Suprapubic skin (tissue), 4 donors: ENCODE measurements at regions not wholly inside any gene's neighbourhood (a gene's known extent, or its start where the extent isn't known, plus 50 kb on each side); places are given as distances from the start of the nearest gene placed in this dataset.

Source experiments
- DNase-seq, 2 donors: peaks; one replicate each; pipeline ENCODE4 v3.0.0-alpha.2; 2019; ENCODE audit warnings: low spot score in 2 of 2
- H3K27ac ChIP-seq: fragments of 200-600 bp; sonication (generic); one replicate; pipeline ENCODE4 v1.5.1; 2019
- H3K27me3 ChIP-seq: fragments of 200-600 bp; sonication (generic); one replicate; pipeline ENCODE4 v1.5.1; 2019
- H3K36me3 ChIP-seq: fragments of 200-600 bp; sonication (generic); one replicate; pipeline ENCODE4 v1.5.1; 2019
- H3K4me1 ChIP-seq: fragments of 200-600 bp; sonication (generic); one replicate; pipeline ENCODE4 v1.5.1; 2019
- H3K4me3 ChIP-seq: fragments of 200-600 bp; sonication (generic); one replicate; pipeline ENCODE4 v1.5.1; 2019; ENCODE audit warnings: mild to moderate bottlenecking
- H3K9me3 ChIP-seq: fragments of 200-600 bp; sonication (generic); one replicate; pipeline ENCODE4 v1.5.1; 2019
- CTCF ChIP-seq, 2 donors: fragments of 200-600 bp in 1 of 2; fragments of 450-650 bp in 1 of 2; sonication (generic) in 1 of 2; IDR thresholded peaks; one replicate each; pipeline ENCODE4 v1.5.1; 2016 to 2019; ENCODE audit warnings: antibody characterized with exemption in 2 of 2, mild to moderate bottlenecking in 1 of 2, moderate library complexity in 1 of 2
- EP300 ChIP-seq: sonication (generic); formaldehyde crosslinking; IDR thresholded peaks from one replicate; pipeline ENCODE4 v1.6.1; 2017; ENCODE audit warnings: antibody characterized with exemption
- POLR2A ChIP-seq, 2 donors: fragments of 450-650 bp; IDR thresholded peaks; one replicate each; pipeline ENCODE4 v1.6.1; 2017; ENCODE audit warnings: antibody characterized with exemption in 2 of 2, mild to moderate bottlenecking in 2 of 2, moderate library complexity in 2 of 2
- POLR2AphosphoS5 ChIP-seq, 3 donors: sonication (generic); formaldehyde crosslinking; IDR thresholded peaks; one replicate each; pipeline ENCODE4 v1.6.1; 2017; ENCODE audit warnings: antibody characterized with exemption in 3 of 3
- WGBS: methylation state at CpG from one replicate; pipeline ENCODE4 v1.1.5; 2018; 5-methylcytosine and 5-hydroxymethylcytosine counted together

GRCh38 chr2:43022896-43023295 is 203.5 kb downstream of the ZFP36L2 start:
- Histone ChIP-seq H3K9me3 (no peaks in the 10 kb centered on the region), H3K27ac (no peak overlapping the region), H3K36me3 (no peaks in the 10 kb centered on the region), H3K4me1 (peaks cover 37% of the 10 kb centered on the region), H3K27me3 (no peaks in the 10 kb centered on the region), H3K4me3 (no peak overlapping the region)
- WGBS = 93% methylated on average over 5 of the region's 5 CpGs
- no peak for TF ChIP-seq CTCF (IDR thresholded peaks at IDR 0.05)
- TF ChIP-seq POLR2A (IDR thresholded peaks at IDR 0.05) = no peak
- TF ChIP-seq EP300 = no peak
- no peak for TF ChIP-seq POLR2AphosphoS5 (IDR thresholded peaks at IDR 0.05)
- DNase-seq = no peak

DNA sequence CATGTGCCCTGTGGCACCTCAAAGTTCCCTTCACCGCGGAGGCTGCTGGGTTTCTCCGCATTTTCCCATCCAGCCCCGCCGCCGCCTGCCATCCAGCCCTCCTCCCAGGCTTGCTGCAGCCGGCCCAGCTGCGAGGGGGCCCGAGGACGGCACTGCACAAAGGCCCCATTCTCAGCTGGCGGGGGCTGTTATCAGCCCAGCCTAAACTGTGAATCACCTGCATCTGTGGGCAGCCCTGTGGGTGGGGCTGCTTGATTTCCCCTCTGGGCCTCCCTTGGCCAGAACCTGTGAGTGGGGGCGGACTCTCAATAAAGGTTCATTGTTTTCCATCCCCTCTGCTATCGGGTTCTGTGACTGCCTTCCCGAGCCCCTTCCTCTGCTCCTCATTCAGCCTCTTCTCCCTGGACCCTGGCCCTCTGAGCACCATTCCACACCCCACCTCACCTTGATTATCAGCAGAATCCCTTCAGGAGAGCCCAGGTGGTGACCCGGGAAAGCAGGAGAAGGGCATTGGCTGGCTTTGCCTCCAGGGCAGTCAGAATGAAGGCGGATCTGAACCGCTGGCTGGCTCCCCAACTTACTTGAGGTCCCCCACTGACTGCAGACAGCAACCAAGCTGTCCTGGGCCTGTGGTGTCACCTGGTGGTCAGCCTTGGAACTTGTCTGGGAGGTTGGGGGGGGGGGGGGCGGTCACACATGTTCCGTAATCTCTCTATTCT is 204.5 kb downstream of the ZFP36L2 start:
- WGBS = 81% methylated on average over 15 of the region's 19 CpGs

DNA sequence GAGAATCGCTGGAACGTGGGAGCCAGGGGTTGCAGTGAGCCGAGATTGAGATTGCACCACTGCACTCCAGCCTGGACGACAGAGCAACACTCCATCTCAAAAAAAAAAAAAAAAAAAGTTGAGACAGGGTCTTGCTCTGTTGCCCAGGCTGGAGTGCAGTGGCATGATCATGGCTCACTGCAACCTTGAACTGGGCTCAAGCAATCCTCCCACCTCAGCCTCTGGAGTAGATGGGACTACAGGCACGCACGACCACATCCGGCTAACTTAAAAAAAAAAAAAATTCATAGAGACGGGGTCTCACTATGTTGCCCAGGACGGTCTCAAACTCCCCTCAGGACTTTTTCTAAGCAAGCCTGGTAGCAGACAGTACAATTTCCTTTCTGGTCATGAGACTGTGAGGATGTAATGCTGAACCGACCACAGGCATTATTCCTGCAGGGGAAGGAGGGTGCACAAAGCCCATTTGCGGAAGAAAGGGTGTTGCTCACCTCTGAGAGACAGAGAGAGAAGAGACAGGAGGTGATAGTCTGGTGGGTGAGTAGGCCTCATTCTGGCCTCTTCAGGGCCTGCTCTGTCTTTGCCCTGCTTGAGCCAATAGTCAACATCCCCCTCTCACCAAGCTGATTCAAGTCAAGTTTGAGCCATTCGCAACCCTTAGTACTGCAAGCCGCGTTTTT is 205.3 kb downstream of the ZFP36L2 start:
- no peak for TF ChIP-seq CTCF (IDR thresholded peaks at IDR 0.05)
- TF ChIP-seq EP300 = no peak
- no peak for TF ChIP-seq POLR2A (IDR thresholded peaks at IDR 0.05)
- no peak for TF ChIP-seq POLR2AphosphoS5 (IDR thresholded peaks at IDR 0.05)
- no peaks in the 10 kb centered on the region for H3K9me3 ChIP-seq
- 89% methylated on average over 14 of the region's 14 CpGs for WGBS
- DNase-seq = no peak
- H3K27ac ChIP-seq = no peak overlapping the region
- H3K4me3 ChIP-seq = no peak overlapping the region
- no peaks in the 10 kb centered on the region for H3K36me3 ChIP-seq
- H3K27me3 ChIP-seq = no peaks in the 10 kb centered on the region
- H3K4me1 ChIP-seq = peaks cover 22% of the 10 kb centered on the region

More for the DNA sequence above, 204.5 kb downstream of the ZFP36L2 start:
- no peak for DNase-seq
- no peaks in the 10 kb centered on the region for H3K27me3 ChIP-seq
- peaks cover 30% of the 10 kb centered on the region for H3K4me1 ChIP-seq
- H3K9me3 ChIP-seq = no peaks in the 10 kb centered on the region
- no peak overlapping the region for H3K4me3 ChIP-seq
- H3K36me3 ChIP-seq = no peaks in the 10 kb centered on the region
- H3K27ac ChIP-seq = no peak overlapping the region
- TF ChIP-seq CTCF (IDR thresholded peaks at IDR 0.05) (peak in 1 of 2 donors; percentile 20), EP300 (no peak)

DNA sequence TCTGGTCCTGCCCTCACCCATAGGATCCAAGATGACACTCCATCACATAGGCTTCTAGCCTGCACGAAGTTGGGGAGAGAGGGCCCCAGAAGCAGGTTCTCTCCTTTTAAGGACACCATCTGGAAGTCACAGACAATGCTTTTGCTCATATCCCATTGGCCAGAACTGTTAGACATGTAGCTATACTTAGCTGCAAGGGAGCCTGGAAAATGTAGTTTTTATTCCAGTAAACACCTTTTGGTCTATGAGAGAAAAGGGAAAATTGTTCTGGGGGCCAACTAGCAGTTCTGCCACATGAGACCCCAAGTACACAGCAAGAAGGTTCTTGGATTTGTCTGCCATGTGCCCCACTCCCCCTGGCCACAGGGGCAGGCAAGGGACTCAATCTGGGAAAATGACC is 206.1 kb downstream of the ZFP36L2 start:
- no peaks in the 10 kb centered on the region for H3K36me3 ChIP-seq
- no peak overlapping the region for H3K27ac ChIP-seq
- H3K9me3 ChIP-seq = no peaks in the 10 kb centered on the region
- no peak overlapping the region for H3K4me3 ChIP-seq
- TF ChIP-seq POLR2A (IDR thresholded peaks at IDR 0.05) (no peak), EP300 (no peak), CTCF (IDR thresholded peaks at IDR 0.05) (no peak), POLR2AphosphoS5 (IDR thresholded peaks at IDR 0.05) (no peak)
- no peak for DNase-seq
- no peaks in the 10 kb centered on the region for H3K27me3 ChIP-seq
- H3K4me1 ChIP-seq = peaks cover 20% of the 10 kb centered on the region
- WGBS = 85% methylated on average over 1 of the region's 1 CpG

GRCh38 chr2:43019536-43020183 is 206.7 kb downstream of the ZFP36L2 start:
- no peaks in the 10 kb centered on the region for H3K27me3 ChIP-seq
- H3K4me3 ChIP-seq = no peak overlapping the region
- TF ChIP-seq EP300 (no peak), CTCF (IDR thresholded peaks at IDR 0.05) (no peak), POLR2AphosphoS5 (IDR thresholded peaks at IDR 0.05) (no peak), POLR2A (IDR thresholded peaks at IDR 0.05) (no peak)
- WGBS = 89% methylated on average over 2 of the region's 7 CpGs
- peak in 1 of 2 donors; percentile 43 for DNase-seq
- H3K9me3 ChIP-seq = no peaks in the 10 kb centered on the region
- H3K36me3 ChIP-seq = no peaks in the 10 kb centered on the region
- H3K4me1 ChIP-seq = peaks cover 23% of the 10 kb centered on the region
- H3K27ac ChIP-seq = no peak overlapping the region
